Suprapubic skin (tissue), 4 donors: ENCODE measurements at regions not wholly inside any gene's neighbourhood (a gene's known extent, or its start where the extent isn't known, plus 50 kb on each side); places are given as distances from the start of the nearest gene placed in this dataset.

Experiments used
- CTCF ChIP-seq, 2 donors: fragments of 200-600 bp in 1 of 2; fragments of 450-650 bp in 1 of 2; sonication (generic) in 1 of 2; IDR thresholded peaks; one replicate each; pipeline ENCODE4 v1.5.1; 2016 to 2019; ENCODE audit warnings: antibody characterized with exemption in 2 of 2, mild to moderate bottlenecking in 1 of 2, moderate library complexity in 1 of 2
- EP300 ChIP-seq: sonication (generic); formaldehyde crosslinking; IDR thresholded peaks from one replicate; pipeline ENCODE4 v1.6.1; 2017; ENCODE audit warnings: antibody characterized with exemption
- POLR2A ChIP-seq, 2 donors: fragments of 450-650 bp; IDR thresholded peaks; one replicate each; pipeline ENCODE4 v1.6.1; 2017; ENCODE audit warnings: antibody characterized with exemption in 2 of 2, mild to moderate bottlenecking in 2 of 2, moderate library complexity in 2 of 2
- POLR2AphosphoS5 ChIP-seq, 3 donors: sonication (generic); formaldehyde crosslinking; IDR thresholded peaks; one replicate each; pipeline ENCODE4 v1.6.1; 2017; ENCODE audit warnings: antibody characterized with exemption in 3 of 3

GRCh38 chr4:152132776-152133175 is 372.0 kb upstream of the GATB start:
- TF ChIP-seq CTCF (IDR thresholded peaks at IDR 0.05) (no peak), POLR2AphosphoS5 (IDR thresholded peaks at IDR 0.05) (no peak), EP300 (no peak), POLR2A (IDR thresholded peaks at IDR 0.05) (no peak)
